MCF 10A (cell line): ENCODE measurements at regions not wholly inside any gene's neighbourhood (a gene's known extent, or its start where the extent isn't known, plus 50 kb on each side); places are given as distances from the start of the nearest gene placed in this dataset.

ENCODE experiments used
- BruUV-seq: library from RNA; stranded (reverse); fragments of 400-500 nt; replicated peaks from 2 replicates; lab custom pipeline; 2021; lab: Mats Ljungman, UMichigan
- CTCF ChIA-PET: fragments of 300-600 bp; sonication (Branson Sonifier 250); formaldehyde crosslinking; extraction: SDS; loops from one replicate; lab custom pipeline; 2021; ENCODE audit warnings: antibody characterized with exemption, inconsistent platforms; lab: Yijun Ruan, JAX
- POLR2A ChIA-PET: fragments of 300-600, 350-650 bp; sonication (Branson Sonifier 250); formaldehyde crosslinking; extraction: SDS; loops from one replicate; lab custom pipeline; 2020; ENCODE audit warnings: antibody characterized with exemption, inconsistent platforms; lab: Yijun Ruan, JAX
- DNase-seq: peaks from one replicate; pipeline ENCODE4 v3.0.0-alpha.2; 2018; ENCODE audit not compliant: unreplicated experiment
- H3K27ac Mint-ChIP-seq: one replicate; pipeline ENCODE4 v1.8.0; 2022; ENCODE audit warnings: mild to moderate bottlenecking, low read depth, mixed read lengths; ENCODE audit not compliant: unreplicated experiment
- H3K27me3 Mint-ChIP-seq: one replicate; pipeline ENCODE4 v1.8.0; 2022; ENCODE audit warnings: mixed read lengths; ENCODE audit not compliant: insufficient read depth, unreplicated experiment
- H3K36me3 Mint-ChIP-seq: one replicate; pipeline ENCODE4 v1.8.0; 2022; ENCODE audit warnings: mild to moderate bottlenecking, moderate library complexity, mixed read lengths; ENCODE audit not compliant: insufficient read depth, unreplicated experiment
- H3K4me1 Mint-ChIP-seq: one replicate; pipeline ENCODE4 v1.8.0; 2022; ENCODE audit warnings: mixed read lengths; ENCODE audit not compliant: insufficient read depth, unreplicated experiment
- H3K4me3 Mint-ChIP-seq: one replicate; pipeline ENCODE4 v1.8.0; 2022; ENCODE audit warnings: mild to moderate bottlenecking, moderate library complexity, mixed read lengths; ENCODE audit not compliant: unreplicated experiment
- H3K9me3 Mint-ChIP-seq: one replicate; pipeline ENCODE4 v1.8.0; 2022; ENCODE audit warnings: mixed read lengths; ENCODE audit not compliant: unreplicated experiment
- intact Hi-C: fragments of 100-400 bp; cut with micrococcal nuclease; formaldehyde crosslinking; loops from 2 replicates; pipeline ENCODE4 v1.14.1; 2022
- TF ChIP-seq, protein P1 (sequence below): fragments of 200-600 bp; IDR thresholded peaks from one replicate; pipeline ENCODE4 v1.8.0; 2022; ENCODE audit warnings: antibody characterized with exemption, mild to moderate bottlenecking; ENCODE audit not compliant: unreplicated experiment

DNA sequence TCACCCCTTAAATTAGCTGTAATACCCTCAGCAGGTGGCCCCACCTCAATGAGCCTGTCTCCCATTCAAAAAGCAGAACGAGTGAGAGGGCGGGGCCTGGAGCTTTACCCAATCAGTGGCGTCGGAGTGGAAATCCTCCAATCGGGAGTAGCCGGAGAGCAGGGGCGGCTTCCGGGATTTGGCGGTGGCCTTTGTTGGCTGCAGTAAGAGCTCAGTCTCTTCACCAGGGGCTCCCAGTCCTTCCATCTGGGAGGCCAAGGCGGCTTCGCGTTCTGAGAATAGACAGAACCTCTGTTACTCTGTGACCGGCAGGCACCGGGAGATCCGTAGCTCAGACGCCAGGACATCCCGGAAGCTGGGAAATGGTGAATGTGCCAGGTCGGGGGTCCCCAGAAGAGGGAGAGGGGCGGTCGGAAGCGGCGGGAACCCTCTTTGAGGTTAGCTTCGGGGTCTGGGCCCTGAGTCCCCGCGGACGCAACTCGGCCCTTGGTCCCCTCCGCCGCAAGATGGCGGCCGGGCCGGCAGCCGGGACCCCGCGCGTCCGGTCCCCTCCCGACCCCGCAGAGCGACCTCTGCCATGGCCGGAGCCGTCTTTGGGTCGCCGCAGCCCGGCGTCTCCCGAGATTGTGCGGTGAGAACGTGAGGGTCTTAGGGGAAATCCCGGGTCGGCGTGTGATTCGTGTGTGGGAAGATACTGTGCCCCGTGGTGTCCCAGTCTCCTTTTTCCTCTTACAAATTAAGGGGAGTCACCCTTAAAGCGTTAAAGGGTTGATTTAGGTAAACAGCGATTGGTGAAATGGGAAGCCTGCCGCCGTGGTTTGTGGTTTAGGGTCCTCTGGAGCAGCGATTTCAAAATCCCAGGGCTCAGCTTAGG, 160.3 kb upstream of the ZNF267 start:
- TSS peak; percentile 45 for BruUV-seq
- Mint-ChIP-seq H3K9me3 (no peaks in the 10 kb centered on the region), H3K27me3 (no peaks in the 10 kb centered on the region), H3K4me1 (peaks cover 17% of the 10 kb centered on the region), H3K36me3 (peaks cover 23% of the 10 kb centered on the region), H3K27ac (peak overlapping the region; percentile 99), H3K4me3 (peak overlapping the region; percentile 96)
- intact Hi-C loops, result loop anchor here (2.0 to 5.0 kb wide), 2 partner anchors 155 to 256 kb away; partner anchors contain the start of gene ARMC5
- POLR2A ChIA-PET, result interaction anchor here (0.6 to 2.4 kb wide), 20 partner anchors 9 to 875 kb away, joined by 3 to 27 read pairs (median 4); partner anchors contain the start of genes ARMC5, FUS, KAT8 and RUSF1
- DNase-seq, result peak; percentile 95
- TF ChIP-seq, protein P1, sequence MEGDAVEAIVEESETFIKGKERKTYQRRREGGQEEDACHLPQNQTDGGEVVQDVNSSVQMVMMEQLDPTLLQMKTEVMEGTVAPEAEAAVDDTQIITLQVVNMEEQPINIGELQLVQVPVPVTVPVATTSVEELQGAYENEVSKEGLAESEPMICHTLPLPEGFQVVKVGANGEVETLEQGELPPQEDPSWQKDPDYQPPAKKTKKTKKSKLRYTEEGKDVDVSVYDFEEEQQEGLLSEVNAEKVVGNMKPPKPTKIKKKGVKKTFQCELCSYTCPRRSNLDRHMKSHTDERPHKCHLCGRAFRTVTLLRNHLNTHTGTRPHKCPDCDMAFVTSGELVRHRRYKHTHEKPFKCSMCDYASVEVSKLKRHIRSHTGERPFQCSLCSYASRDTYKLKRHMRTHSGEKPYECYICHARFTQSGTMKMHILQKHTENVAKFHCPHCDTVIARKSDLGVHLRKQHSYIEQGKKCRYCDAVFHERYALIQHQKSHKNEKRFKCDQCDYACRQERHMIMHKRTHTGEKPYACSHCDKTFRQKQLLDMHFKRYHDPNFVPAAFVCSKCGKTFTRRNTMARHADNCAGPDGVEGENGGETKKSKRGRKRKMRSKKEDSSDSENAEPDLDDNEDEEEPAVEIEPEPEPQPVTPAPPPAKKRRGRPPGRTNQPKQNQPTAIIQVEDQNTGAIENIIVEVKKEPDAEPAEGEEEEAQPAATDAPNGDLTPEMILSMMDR, result no peak
- CTCF ChIA-PET, result interaction anchor here (0.9 to 1.8 kb wide), 4 partner anchors 9 to 253 kb away, joined by 3 to 9 read pairs (median 7); partner anchors contain the start of gene ARMC5

DNA sequence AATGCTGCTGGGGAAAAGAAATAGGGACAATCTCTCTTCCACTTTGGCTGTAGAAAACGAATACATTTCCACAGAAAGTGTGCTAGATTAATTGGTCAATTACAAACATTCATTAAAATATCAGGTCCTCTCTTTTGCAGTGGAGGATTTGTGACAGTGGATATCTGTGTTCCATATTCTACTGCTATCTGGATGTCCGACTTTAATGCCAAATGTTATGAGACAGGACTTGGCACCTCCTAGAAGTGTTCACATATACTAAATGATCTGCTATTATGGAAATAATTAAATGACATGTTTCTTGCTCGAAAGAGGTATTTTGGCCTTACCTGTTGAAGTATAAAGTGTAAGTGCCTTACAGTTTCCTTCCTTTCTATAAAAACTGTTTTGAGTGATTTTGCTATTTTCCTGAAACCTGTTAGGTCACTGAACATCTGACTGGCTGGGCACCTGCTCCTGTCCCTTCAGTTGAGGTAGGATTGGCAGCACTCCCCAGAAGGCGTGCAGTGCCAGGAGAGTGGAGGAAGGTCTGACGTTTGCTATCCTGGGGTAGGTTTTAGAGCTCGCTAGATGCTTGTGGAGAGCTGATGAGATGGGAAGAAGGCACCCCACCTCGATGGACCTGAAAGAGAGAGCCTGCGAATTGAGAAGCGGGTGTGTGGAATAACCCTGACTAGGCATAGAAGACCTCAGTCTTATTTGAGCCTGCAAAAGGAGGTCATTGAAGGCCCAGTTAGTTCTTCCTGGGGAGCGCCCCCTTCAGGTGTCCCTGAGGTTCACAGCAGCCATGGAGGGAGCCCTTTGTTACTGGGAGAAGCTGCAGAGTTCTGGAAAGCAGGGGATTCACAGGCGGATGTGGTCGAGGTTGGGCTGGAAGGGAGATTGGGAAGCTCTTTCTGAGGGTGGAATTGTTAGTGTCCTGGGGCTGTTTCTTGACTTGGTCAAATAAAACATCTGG, 159.4 kb upstream of the ZNF267 start:
- Mint-ChIP-seq H3K4me1 (peaks cover 17% of the 10 kb centered on the region), H3K27ac (peak overlapping the region; percentile 99), H3K36me3 (peaks cover 32% of the 10 kb centered on the region), H3K4me3 (peak overlapping the region; percentile 96), H3K9me3 (no peaks in the 10 kb centered on the region), H3K27me3 (no peaks in the 10 kb centered on the region)
- ChIA-PET CTCF (interaction anchor here (1.2 to 1.6 kb wide), 5 partner anchors 12 to 154 kb away, joined by 3 to 4 read pairs (median 3); no protein-coding TSS in a partner anchor), POLR2A (interaction anchor here (0.5 to 2.4 kb wide), 10 partner anchors 8 to 261 kb away, joined by 3 to 27 read pairs (median 6); partner anchors contain the start of genes ARMC5, RUSF1 and ZNF267)
- DNase-seq, result peak; percentile 11
- TF ChIP-seq, protein P1, result peak; percentile 31
- intact Hi-C loops, result loop anchor here (2.0 to 5.0 kb wide), 3 partner anchors 155 to 257 kb away; partner anchors contain the start of genes ARMC5 and RUSF1
- BruUV-seq, result no TSS peak

DNA sequence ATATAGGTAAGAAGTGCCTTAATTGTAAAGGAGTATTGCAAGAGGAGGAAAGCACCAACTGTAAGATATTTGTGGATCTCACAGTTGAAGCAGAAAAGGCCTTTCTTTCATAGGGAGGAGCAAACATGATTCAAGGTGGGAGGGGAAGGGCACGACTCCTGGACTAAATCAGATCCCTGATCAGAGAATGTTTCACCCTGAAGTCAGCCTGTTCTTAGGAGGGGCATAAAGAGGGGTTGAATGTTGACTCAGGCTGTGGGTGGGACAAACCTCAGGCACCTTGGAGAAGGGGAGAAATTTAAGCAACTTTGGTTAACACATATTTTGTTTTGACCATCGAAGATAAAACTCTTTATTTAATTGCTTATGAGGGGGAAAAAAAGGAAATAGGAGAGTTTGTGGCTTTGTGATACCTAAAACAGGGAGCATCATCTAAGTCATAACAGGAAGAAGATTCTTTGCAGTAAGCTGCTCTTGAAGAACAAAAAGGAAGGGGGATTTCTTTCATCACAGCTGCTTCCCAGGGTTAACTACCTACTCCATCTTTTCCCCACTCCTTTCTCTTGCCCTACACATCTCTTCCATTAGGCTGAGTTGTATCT, 158.6 kb upstream of the ZNF267 start:
- DNase-seq, result no peak
- Mint-ChIP-seq H3K4me1 (peaks cover 17% of the 10 kb centered on the region), H3K36me3 (peaks cover 36% of the 10 kb centered on the region), H3K27ac (no peak overlapping the region), H3K4me3 (peak overlapping the region; percentile 96), H3K27me3 (no peaks in the 10 kb centered on the region), H3K9me3 (no peaks in the 10 kb centered on the region)
- TF ChIP-seq, protein P1, result no peak
- POLR2A ChIA-PET, result interaction anchor here (1.7 to 1.8 kb wide), 2 partner anchors 256 to 262 kb away, joined by 6 read pairs; partner anchors contain the start of gene ARMC5
- intact Hi-C loops, result loop anchor here (2.0 to 5.0 kb wide), 2 partner anchors 206 to 258 kb away; partner anchors contain the start of genes ARMC5 and RUSF1
- no TSS peak for BruUV-seq
- CTCF ChIA-PET, result interaction anchor here (1.2 to 1.6 kb wide), 5 partner anchors 13 to 153 kb away, joined by 3 to 4 read pairs (median 3); no protein-coding TSS in a partner anchor
